ENCODE measurements at regions not wholly inside any gene's neighbourhood (a gene's known extent, or its start where the extent isn't known, plus 50 kb on each side); places are given as distances from the start of the nearest gene placed in this dataset.
"Not testable (repeated sequence)": the region's sequence is repeated elsewhere in the genome, so short reads cannot be mapped to it uniquely, and the experiment has no call there.

DNA sequence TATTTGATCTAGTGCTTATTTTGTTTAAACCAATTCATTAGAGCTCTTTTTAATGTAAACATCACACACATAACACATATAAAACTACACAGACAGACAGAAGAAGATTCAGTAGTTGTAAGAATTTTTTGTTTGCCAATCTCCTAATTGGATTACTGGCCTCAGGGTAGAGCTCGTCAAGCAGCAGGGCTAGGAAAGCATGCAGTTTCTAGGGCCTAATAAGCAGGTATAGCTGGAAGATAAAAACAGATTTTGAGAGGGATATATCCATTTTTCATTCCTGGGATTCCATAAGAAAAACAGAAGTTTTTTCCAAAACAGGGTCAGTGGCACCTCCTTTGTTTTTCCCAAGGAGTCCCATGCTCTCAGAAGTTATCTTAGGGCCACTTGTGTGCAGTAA, 265.2 kb upstream of the SGO1 start:
- DNase-seq = no peak

DNA sequence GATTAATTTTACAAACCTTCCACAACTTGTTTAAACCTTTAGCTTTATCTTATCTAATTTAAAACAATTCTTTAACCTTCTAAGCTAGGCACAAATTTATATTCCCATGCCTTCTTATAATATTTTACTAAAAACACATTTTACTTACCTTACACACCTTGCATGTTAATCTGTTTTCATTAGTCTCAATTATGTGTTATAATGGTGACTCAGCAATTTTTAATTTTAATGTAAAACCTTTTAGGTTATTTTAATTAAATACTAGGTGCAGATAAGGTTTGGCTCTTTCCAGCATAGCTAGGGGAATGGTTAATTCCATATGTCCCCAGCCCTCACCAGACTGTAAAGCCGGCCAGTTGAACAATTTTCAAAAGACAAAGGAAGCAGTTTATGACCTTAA, 264.6 kb upstream of the SGO1 start:
- no peak for DNase-seq

DNA sequence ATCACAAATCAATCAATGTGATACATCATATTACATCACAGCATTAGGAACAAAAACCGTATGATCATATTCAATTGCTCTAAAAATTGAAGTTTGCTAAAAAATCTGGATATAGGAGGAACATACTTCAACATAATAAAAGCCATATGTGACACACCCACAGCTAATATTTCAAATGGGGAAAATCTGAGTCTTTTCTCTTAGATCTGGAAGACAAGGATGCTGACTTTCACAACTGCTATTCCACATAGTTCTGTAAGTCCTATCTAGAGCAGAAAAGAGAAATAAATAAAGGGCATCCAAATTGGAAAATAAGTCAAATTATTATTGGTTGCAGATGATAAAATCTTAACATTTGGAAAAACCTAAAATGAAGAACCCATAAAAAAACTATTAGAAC, 256.8 kb upstream of the SGO1 start:
- no peak for DNase-seq

- not testable (repeated sequence) for DNase-seq
Measured at GRCh38 chr3:20427268-20427667, 241.3 kb upstream of the SGO1 start.

GRCh38 chr3:20425138-20425537, 239.1 kb upstream of the SGO1 start:
- DNase-seq = no peak

DNA sequence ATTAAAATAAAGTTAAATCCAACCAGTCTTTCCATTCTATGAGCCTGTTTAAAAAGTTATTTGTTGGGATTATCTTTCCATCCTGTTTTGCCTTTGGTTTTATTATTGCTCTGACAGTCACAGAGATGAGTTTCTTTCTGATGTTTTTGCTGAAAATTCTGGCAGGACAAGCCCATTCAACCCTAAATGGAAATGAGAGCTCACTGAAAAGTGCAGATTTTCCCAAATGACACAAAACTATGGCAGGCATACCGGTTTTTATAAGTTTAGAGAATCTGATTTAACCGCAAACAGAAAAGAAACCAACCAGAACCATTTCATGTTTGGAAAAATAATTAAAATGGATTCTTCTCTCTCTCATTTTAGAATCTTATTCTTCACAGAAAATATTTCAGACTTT, 238.1 kb upstream of the SGO1 start:
- no peak for DNase-seq

GRCh38 chr3:20422391-20422790, 236.4 kb upstream of the SGO1 start:
- no peak for DNase-seq

- no peak for DNase-seq
Measured at GRCh38 chr3:20417388-20418108, 231.5 kb upstream of the SGO1 start.

- DNase-seq = no peak
Measured at GRCh38 chr3:20406611-20407011, 220.6 kb upstream of the SGO1 start.

GRCh38 chr3:20405744-20406143, 219.7 kb upstream of the SGO1 start:
- no peak for DNase-seq

GRCh38 chr3:20405231-20405630, 219.2 kb upstream of the SGO1 start:
- DNase-seq = no peak

- DNase-seq = no peak
Measured at GRCh38 chr3:20404741-20405100, 218.7 kb upstream of the SGO1 start.

DNA sequence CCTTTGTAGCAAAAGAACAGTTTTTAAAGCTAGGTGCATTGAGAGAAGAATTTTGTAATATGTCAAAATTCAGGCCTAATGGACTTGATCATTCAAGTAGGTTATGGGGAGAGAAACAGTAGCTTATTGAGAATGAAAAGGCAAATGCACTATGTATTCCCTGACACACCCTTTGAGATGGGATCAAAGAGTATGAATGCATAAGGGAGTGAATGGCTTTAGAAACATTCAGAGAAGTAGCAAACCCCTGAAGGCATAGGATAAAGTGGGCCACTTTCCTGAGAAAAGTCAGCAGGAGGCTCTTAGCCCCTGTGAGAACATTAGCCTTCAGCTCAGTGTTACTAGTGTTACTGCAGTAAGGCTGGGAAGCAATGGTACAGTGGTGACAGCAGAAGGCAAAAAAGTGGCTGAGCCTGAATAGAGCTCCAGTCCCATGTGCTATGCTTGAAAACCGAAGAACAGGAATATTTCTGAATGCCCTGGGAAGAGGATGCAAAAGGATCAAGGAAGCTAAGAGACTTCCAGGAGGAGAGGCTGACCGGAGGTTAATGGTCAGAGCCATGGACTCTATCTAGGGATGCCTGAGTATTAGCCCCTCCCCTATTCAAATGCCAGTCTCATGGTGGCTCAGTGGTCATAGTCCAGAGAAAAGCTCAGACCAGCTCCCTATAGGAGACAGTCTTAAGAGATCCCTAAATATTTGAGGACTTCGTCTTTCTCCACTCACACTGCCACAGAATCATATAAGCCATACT, 218.2 kb upstream of the SGO1 start:
- no peak for DNase-seq

GRCh38 chr3:20401253-20401652, 215.2 kb upstream of the SGO1 start:
- DNase-seq = no peak

GRCh38 chr3:20400686-20401085, 214.7 kb upstream of the SGO1 start:
- DNase-seq = no peak

GRCh38 chr3:20400281-20400680, 214.3 kb upstream of the SGO1 start:
- DNase-seq = no peak

GRCh38 chr3:20396335-20396734, 210.3 kb upstream of the SGO1 start:
- DNase-seq = no peak

DNA sequence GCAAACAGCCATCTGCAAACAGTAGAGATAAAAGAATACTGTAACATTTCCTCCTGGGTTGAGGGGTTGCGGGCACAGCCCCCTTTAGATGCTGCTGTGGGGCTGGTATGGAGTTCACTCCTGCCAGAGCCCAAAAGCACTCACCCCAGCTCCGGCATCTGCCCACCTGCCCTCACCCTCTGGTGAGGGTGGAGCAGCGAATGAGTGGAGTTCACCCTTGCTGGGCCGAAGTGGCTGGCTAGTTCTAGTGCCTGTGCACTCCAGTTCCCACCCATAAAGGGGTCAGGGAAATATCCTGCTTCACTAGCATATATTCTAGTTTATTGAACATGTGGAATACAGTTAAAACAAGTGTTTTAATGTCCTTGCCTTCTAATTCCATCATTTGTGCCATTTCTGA, 209.7 kb upstream of the SGO1 start:
- no peak for DNase-seq

DNA sequence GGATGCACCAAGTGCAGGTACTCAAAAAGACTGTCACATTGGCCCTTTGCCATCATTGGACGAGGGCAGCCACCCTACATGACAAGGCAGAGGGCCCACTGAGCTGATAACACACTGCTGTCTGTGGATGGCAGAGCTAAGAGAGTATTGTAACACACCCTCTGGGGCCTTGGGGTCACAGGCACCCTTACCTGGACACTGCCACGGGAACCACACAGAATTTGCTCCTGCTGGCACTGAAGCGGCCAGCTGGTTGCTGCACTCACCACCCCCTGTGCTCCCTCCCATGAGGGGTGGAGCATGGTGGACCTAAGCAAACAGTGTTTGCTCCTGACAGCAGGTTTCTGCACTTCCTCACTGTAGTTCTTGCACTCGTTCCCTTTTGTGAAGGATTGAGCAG, 208.2 kb upstream of the SGO1 start:
- no peak for DNase-seq

DNA sequence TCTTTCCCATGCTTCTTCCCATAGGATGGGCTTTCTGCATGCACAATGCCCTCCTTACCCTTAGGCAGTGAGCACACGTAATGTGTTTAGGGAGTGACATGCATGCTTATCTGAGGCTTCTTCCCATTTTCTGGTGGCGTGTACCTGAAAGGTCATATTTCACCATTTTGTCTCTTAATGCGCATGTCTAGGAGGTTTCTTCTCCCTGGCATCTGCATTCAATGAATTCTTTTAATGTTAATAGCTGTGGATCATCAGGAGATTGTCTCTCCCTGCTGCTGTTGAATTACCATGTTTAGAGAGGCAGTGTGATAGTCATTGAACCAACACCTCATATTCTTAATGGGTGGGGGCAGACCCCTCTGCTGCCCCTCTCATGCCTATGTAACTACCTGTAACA, 205.6 kb upstream of the SGO1 start:
- no peak for DNase-seq

DNA sequence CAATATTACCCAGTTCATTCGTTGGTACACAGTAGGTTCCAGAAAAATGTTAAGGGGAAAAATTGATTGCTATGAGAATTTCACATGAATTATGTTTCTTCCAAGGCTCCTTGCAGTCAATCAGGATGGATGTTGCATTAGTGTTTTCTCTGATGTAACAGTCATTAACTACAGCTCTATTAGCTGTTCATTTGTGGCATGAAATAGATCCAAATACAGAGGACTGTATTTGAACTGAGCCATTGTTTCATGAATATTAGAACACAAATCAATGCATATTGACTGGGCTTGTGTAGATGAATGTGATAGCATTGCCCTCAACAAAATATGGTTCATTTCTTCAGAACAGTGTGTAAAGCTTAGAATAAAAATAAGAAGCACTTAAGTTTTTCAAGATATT, 203.0 kb upstream of the SGO1 start:
- DNase-seq = no peak

DNA sequence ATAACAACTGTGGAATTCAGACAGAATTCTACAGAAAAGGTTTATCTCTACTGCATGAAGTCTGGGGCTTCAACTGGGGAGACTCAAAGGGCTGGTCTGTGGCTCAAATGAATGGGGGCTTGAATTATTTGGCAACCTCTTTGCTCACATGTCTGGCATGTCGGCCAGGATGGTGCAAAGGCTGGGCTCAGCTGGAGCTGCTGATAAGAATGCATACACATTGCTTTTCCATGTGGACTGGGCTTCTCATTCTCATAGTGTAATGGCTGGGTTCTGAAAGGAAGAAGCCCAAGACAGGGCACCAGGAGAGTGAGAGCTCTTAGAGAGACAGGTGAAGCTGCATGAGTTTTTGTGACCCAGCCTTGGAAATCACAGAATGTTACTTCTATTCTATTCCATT, 194.3 kb upstream of the SGO1 start:
- no peak for DNase-seq

DNA sequence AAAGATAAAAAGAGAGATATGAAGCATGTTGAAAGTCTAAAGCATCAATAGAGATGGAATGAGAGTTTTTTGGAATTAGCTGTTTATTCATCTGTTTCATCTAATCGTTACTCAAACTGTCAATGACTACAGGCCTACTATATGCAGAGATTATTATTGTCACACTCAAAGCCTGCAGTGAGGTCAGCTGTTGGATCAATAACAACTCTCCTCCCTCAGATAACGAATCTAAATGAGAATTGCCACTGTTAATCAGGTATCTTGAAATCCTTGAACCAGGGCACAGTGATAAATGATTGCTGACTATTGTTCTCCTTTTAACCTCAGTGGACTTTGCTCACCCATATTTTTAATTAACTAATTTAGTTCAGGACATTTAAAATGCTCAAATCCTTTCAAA, 192.3 kb upstream of the SGO1 start:
- DNase-seq = no peak

DNA sequence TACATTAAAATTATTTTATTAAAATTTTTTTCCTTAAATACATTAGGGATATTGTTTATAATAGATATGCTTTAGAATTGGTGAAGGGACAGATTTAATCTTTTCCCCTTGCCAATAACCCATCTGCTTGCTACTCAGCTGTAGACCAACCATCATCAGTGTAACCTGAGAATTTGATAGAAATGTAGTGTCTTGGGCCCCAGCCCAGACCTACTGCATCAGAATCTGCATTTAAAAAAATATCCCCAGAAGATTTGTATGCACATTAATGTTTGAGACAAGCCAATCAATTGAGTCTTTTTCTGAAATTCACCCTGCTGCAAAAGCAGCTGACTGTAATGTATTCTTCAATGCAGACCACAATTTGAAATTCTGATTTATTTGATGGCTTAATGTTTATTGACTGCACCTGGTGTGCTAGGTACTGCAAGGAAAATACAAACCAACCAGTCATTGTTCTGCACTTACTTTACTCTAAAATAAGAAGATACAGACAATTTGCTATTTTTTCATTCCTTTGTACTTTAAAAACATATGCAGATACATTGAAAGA, 190.7 kb upstream of the SGO1 start:
- DNase-seq = no peak

DNA sequence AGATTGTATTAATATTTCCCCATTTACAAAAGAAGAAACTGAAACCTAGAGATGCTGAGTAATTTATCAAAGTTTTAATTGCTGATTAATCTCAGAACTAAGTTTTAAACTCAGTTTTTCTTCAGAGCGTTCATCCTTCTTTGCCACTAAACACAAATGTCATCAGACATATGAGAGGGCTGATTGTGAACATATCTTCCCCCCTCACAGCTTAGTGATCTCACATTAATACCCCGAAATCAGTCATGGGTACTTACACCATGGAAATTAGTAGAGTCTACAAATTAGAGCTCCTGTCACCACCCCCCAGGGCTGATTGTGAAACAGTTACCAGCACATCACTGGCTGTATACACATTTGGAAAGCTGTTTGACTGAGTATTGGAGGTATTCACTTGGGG, 189.3 kb upstream of the SGO1 start:
- DNase-seq = no peak
